HepG2 (cell line): ENCODE measurements at regions not wholly inside any gene's neighbourhood (a gene's known extent, or its start where the extent isn't known, plus 50 kb on each side); places are given as distances from the start of the nearest gene placed in this dataset.

Experiments
- RAD21 ChIP-seq: fragments of 450-650 bp; formaldehyde crosslinking; IDR thresholded peaks from 2 replicates; pipeline ENCODE4 v1.5.0; 2020; ENCODE audit warnings: mild to moderate bottlenecking
- TBL1XR1 ChIP-seq: fragments of 150-350 bp; IDR thresholded peaks from 2 replicates; pipeline ENCODE4 v1.6.1; 2014; ENCODE audit warnings: borderline replicate concordance, low read length; ENCODE audit not compliant: partially characterized antibody
- ZNF263 ChIP-seq: sonication (generic); formaldehyde crosslinking; IDR thresholded peaks from 2 replicates; pipeline ENCODE4 v1.4.0; 2020; ENCODE audit warnings: missing genetic modification reagents
- ZNF615 ChIP-seq: sonication (generic); formaldehyde crosslinking; IDR thresholded peaks from 2 replicates; pipeline ENCODE4 v1.5.0; 2020; ENCODE audit warnings: mild to moderate bottlenecking, missing genetic modification reagents, borderline replicate concordance
- ZNF670 ChIP-seq: sonication (generic); formaldehyde crosslinking; IDR thresholded peaks from 2 replicates; pipeline ENCODE4 v1.8.0; 2022; ENCODE audit warnings: mild to moderate bottlenecking, missing genetic modification reagents, borderline replicate concordance

DNA sequence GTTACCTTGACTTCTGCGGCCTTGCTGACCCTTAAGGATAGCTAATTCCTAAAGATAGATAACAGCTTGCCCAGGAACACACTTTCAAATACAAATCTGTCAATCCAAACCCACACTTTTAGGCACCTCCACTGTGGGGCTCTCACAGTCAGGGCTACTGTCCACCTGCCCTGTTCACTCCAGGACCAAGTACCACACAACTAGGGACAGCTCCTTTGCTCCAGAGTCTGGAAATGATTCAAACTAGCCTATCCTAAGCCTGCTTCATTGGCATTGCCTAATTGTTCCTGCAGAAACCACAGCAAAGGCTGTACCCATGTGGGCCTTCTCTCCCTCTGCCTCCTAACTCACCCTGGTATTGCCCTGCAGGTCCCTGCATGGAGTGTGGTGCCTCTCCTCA lies 538.9 kb upstream of the IGFBP3 start:
- TF ChIP-seq TBL1XR1: no peak
- no peak for TF ChIP-seq RAD21 (CRISPR knock-in tag)
- TF ChIP-seq ZNF670: no peak
- TF ChIP-seq ZNF263: no peak
- TF ChIP-seq ZNF615 (CRISPR knock-in tag): no peak
